ENCODE measurements at regions not wholly inside any gene's neighbourhood (a gene's known extent, or its start where the extent isn't known, plus 50 kb on each side); places are given as distances from the start of the nearest gene placed in this dataset.

DNA sequence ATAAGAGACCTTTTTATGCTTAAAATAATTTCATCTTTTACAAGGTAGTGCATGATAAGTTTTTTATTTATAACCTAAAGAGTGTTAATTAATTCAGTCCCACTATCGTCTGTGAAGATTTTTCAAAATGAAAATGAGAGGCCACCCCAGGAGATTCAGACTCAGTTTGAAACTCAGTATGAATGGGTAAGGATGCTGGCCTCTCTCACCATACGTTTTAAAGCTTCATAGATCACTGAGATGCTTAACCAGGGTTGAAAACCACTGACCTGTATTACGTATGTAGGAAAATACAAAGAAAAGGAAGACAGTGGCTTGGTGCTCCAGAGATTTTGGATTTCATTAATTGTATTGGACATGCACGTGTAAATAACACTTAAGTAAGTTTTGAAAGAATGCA, 278.7 kb downstream of the FSIP2 start:
- TF ChIP-seq, protein P1, sequence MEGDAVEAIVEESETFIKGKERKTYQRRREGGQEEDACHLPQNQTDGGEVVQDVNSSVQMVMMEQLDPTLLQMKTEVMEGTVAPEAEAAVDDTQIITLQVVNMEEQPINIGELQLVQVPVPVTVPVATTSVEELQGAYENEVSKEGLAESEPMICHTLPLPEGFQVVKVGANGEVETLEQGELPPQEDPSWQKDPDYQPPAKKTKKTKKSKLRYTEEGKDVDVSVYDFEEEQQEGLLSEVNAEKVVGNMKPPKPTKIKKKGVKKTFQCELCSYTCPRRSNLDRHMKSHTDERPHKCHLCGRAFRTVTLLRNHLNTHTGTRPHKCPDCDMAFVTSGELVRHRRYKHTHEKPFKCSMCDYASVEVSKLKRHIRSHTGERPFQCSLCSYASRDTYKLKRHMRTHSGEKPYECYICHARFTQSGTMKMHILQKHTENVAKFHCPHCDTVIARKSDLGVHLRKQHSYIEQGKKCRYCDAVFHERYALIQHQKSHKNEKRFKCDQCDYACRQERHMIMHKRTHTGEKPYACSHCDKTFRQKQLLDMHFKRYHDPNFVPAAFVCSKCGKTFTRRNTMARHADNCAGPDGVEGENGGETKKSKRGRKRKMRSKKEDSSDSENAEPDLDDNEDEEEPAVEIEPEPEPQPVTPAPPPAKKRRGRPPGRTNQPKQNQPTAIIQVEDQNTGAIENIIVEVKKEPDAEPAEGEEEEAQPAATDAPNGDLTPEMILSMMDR (IDR thresholded peaks at IDR 0.05 in 8 of 11, conservative IDR thresholded peaks at IDR 0.05 in 3 of 11): no peak
- TF ChIP-seq POLR2A (IDR thresholded peaks at IDR 0.05) (no peak), POLR2AphosphoS5 (IDR thresholded peaks at IDR 0.05) (no peak)

Data from spleen (tissue), 7 donors.